HL-60 (cell line): ENCODE measurements at regions not wholly inside any gene's neighbourhood (a gene's known extent, or its start where the extent isn't known, plus 50 kb on each side); places are given as distances from the start of the nearest gene placed in this dataset.

Experiments used
- CTCF ChIP-seq: IDR thresholded peaks from one replicate; pipeline ENCODE4 v1.5.1; 2011; ENCODE audit warnings: low read length, control low read depth, inconsistent platforms; ENCODE audit not compliant: insufficient read depth
- POLR2AphosphoS5 ChIP-seq: IDR thresholded peaks from 2 replicates; pipeline ENCODE4 v1.6.1; 2012; ENCODE audit warnings: low read depth
- REST ChIP-seq: IDR thresholded peaks from 2 replicates; pipeline ENCODE4 v1.6.1; 2012; ENCODE audit warnings: low read depth; ENCODE audit not compliant: insufficient replicate concordance

GRCh38 chr9:4923141-4923540, 61.9 kb upstream of the JAK2 start:
- TF ChIP-seq CTCF (no peak), POLR2AphosphoS5 (no peak), REST (no peak)
